ENCODE measurements at regions not wholly inside any gene's neighbourhood (a gene's known extent, or its start where the extent isn't known, plus 50 kb on each side); places are given as distances from the start of the nearest gene placed in this dataset.

- TF ChIP-seq CTCF (IDR thresholded peaks at IDR 0.05; ENCODE audit: low read depth, low read length): no peak
- no peak for TF ChIP-seq EZH2phosphoT487 (IDR thresholded peaks at IDR 0.05; ENCODE audit: low read depth)
Measured at GRCh38 chr3:132198516-132198915, 118.7 kb upstream of the ACP3 start.

Measured in OCI-LY3 (cell line).